ENCODE measurements at regions not wholly inside any gene's neighbourhood (a gene's known extent, or its start where the extent isn't known, plus 50 kb on each side); places are given as distances from the start of the nearest gene placed in this dataset.

DNA sequence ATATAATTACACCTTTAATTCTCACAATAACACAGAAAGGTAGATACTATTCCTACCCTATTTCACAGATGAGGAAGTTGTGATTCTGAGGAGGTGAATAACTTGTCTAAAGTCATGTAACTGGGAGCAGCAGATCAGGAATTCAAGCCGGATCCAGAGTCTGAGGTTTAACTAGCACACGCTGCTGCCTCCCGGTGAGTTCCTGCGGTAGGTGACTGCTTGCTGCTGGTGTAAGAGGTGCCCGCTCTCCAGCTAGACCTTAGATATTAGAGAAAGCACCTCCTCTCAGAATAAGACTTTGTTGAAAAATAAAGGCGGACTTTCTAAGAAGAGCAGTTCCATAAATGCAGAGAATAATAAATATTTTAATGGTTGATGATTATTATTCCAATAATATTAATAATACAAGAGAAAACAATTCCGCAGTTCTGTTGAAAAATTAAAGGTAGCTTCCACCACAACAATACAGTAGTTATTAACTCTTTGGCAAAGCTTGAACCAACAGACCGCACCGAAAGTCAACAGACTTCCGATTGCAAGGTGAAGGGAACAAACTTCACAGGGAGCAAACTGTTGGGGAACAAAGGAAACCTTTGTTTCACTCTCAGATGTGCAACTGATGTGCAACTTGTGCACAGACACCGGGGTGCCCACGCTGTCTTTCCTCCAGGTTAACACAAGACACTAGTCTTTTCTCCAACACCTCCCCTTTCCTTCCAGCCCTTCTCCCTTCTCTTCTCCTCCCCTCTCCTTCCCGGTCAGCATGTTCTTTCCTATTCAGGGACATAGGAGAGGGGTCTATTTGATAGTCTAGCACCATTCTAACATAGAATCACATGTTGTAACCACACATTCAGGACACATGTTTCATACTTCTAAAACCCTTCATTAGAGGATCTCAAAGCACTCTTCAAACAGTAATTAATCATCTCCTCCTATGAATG, 73.2 kb upstream of the EGLN3 start:
- in situ Hi-C loops (cut with HindIII; ENCODE audit: low sequenced_read_pairs): no loop called here
- no peak for DNase-seq (ENCODE audit: low spot score)

DNA sequence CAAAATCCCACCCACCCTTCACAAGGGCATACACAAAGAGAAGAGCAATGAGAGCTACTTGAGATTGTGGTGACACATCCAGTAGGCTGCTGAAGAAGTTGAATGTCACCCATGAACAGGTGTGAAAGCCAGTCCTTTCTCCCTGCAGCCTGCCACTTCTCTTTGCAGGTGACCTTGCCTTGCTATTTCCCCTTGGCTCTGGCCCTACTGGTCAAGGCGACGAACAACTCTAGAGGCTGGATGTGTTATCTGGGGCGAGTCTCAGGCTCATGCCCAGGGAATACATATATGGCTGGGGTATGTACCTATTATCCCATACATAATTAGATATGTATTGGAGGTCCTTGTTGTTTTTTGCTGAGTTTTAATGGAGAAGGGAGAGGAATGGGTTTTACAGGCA, 70.2 kb upstream of the EGLN3 start:
- in situ Hi-C loops (cut with HindIII; ENCODE audit: low sequenced_read_pairs): no loop called here
- no peak for DNase-seq (ENCODE audit: low spot score)

DNA sequence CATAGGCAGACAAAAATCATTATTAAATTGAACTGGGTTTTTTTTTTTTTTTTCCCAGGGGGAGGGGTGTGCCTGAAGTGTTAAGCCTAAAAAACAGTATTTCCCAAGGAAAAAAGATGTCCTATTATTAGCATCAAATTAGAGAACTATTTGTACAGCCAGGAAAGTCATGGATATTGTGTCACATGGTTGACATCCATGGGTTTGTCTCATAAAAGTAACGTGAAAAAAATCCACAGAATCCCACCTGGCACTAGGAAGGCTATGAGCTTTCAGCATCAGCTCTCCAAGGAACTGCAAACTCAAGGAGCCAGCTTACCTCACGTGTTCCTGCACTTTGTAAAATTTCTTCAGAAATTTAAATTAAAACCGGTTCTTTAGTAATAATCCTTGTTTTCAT, 69.1 kb upstream of the EGLN3 start:
- DNase-seq (ENCODE audit: low spot score): no peak
- in situ Hi-C loops (cut with HindIII; ENCODE audit: low sequenced_read_pairs): no loop called here

DNA sequence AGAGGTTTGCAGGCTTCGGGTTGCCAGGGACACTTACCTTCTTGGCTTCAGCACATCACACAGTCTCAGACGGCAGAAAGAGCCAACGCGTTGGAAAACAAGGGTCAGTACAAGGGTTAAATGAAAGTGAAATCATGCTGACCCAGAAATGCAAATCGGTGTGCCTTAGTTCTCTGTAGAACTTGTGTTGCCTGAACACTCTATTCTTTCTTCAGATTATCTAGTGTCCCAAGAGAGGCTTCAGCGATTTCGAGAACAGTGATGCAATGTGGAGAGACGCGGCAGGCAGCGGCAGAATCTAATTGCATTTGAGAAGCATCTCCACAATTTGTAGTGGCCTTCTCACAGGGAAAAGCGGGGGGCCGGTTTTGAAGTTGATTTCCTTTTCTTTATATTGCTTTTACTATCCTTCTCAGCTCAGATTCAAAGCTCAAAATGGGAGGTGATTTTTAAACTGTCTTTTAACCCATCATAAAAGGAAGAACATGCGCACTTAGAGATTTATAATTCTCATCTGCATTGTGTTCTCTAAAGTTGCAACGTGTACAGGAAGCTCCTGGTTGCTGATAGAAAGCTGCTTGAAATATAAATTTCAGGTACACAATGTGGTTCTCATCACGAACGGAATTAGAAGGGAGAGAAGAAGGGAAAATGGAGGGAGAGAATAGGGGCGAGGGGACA, 67.8 kb upstream of the EGLN3 start:
- DNase-seq (ENCODE audit: low spot score): no peak
- in situ Hi-C loops (cut with HindIII; ENCODE audit: low sequenced_read_pairs): no loop called here

DNA sequence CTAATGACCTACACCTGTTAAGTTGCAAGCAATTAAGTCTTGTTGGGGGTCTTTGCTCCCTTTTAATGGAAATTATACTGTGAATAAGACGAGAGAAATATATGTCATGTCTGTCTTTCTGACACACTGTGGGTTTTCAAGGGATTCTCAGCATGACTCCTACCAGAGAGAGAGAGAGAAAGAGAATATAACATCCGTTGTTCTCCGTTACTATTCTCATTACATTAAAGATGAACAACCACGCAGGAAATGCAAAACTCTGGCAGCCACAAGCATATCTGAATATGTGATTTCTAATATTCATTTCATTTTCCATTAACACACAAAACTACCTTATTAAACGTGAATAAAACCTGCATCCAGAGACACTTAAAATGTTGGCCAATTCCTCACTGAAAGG, 67.3 kb upstream of the EGLN3 start:
- in situ Hi-C loops (cut with HindIII; ENCODE audit: low sequenced_read_pairs): no loop called here
- no peak for DNase-seq (ENCODE audit: low spot score)

DNA sequence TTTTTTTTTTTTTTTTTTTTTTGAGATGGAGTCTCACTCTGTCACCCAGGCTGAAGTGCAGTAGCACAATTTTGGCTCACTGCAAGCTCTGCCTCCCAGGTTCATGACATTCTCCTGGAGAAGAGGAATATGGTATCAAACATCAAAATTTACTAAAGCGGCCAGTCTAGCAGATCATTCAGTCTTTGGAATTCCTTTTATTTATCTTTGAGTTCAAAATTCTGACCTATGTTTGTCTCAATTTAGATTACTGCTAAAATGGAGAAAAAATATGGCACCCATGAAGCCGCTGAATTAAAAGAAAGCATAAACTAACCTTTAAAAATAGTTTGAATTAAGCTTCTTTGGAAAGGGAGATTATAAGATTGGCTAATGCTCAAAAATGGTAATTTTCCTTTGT, 64.5 kb upstream of the EGLN3 start:
- DNase-seq (ENCODE audit: low spot score): no peak
- in situ Hi-C loops (cut with HindIII; ENCODE audit: low sequenced_read_pairs): no loop called here

DNA sequence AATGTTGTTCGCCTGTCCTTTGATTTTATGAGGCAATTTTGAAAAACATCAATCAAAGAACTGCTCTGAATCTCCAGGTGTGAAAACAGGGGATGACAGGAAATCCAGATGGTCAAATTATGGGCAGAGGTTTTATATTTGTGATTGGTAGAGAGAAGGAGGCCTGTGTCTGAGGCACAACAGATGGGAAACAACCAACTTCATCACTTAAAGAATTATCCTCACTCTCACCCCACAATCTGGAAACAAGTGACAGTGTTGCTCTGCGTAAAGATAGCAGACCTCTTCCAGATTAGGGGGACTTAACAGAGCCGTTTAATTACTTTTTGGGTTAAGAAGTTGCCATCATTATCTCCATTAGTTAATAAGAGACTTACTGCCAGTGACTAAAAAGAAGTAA, 64.1 kb upstream of the EGLN3 start:
- in situ Hi-C loops (cut with HindIII; ENCODE audit: low sequenced_read_pairs): no loop called here
- no peak for DNase-seq (ENCODE audit: low spot score)

DNA sequence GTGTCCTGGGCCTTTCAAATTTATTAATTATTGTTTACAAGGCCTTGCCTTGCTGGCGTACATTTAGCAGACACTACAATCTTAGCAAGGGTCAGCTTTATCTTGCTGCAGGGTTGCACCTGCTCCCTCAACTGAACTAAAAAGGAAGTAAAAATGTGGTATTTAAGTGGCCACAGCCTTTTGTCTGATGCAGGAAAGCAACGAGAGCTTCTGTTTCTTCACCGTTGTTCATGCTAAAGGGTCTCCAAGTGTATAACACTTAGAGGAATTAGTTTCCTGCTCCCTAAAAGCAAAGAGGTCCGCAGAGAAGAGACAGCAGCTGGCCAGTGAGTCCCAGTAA, 62.8 kb upstream of the EGLN3 start:
- DNase-seq (ENCODE audit: low spot score): no peak
- in situ Hi-C loops (cut with HindIII; ENCODE audit: low sequenced_read_pairs): no loop called here

DNA sequence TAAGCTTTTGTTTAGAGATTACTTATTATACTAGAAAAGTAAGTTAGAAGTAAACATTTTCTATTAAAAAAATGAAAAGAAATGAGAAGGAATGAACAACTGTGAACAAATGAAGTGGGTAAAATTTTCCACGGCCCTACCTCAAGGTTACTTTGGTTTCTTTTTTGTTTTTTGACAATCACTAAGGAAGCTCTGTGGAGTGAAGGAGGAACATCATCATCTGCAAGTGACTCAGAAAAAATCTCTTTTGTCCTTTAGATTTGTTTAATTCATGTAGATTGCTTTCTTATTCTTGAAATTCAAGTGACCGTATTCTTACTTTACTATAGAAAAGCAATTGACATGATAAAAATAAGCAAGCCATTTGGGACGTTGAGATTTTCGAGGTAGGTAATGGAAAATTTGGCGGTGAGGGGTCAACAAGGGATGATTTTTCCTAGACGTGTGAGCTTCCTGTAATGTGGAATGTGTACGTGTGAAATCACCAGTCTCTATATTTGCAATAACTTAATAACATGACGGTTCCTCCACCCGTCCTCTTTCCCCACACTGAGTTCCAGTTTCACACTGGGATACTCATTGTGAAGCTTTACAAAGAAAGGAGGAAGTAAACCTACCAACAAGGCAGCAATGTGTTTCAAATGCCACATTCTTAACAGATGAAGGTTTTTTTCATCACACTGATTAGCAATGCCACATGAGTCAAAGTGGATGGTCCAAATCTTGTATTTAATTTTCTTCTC, 62.3 kb upstream of the EGLN3 start:
- DNase-seq (ENCODE audit: low spot score): no peak
- in situ Hi-C loops (cut with HindIII; ENCODE audit: low sequenced_read_pairs): no loop called here

DNA sequence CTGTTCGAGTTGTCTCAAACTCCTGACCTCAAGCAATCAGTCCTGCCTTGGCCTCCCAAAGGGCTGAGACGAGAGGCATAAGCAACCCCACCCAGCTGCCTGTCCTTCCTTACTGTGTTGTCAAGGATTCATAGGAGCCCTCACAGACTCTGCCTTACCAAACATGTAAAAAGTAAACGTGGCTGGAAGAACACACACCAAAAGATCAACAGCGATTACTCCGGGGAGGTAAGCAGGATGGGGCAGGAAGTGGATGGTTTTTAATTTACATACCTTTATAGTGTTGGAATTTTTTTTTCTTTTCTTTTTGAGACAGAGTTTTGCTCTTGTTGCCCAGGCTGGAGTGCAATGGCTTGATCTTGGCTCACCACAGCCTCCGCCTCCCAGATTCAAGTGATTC, 61.5 kb upstream of the EGLN3 start:
- in situ Hi-C loops (cut with HindIII; ENCODE audit: low sequenced_read_pairs): no loop called here

DNA sequence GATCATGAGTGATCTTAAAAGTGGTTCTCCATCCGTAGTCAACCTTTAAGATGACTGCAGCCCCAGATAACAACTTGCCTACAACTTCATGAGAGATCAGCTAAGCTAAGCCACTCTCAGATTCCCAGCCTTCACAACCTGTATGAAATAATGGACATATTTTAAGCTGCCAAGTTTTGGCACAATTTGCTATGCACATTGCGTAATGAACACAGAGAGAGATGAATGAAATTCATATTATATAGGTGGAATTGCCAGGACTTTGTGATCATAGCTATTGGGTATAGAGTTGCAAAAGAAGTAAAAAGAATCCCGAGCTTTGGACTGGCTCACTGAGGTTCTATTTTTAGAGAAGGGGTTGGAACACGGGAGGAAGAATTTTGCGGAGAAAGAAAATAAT, 59.1 kb upstream of the EGLN3 start:
- in situ Hi-C loops (cut with HindIII; ENCODE audit: low sequenced_read_pairs): no loop called here

More for the DNA sequence above, 61.5 kb upstream of the EGLN3 start:
- DNase-seq (ENCODE audit: low spot score): no peak

DNA sequence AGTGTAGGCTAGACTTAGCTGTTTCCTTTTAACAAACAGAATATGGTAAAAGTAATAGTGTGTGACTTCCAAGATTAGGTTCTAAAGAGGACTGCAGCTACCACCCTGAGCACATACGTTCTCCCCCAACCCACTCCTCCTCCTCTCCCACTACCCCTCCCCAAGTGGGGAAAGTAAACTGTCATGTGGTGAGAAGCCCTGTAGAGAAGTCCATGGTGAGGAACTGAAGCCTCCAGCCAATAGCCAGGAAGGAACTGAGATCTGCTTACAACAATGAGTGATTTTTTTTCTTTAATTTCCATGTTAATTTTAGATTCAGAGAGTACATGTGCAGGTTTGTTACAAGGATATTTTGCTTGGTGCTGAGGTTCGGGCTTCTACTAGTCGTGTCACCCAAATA, 57.0 kb upstream of the EGLN3 start:
- no peak for DNase-seq (ENCODE audit: low spot score)
- in situ Hi-C loops (cut with HindIII; ENCODE audit: low sequenced_read_pairs): no loop called here

More for the DNA sequence above, 59.1 kb upstream of the EGLN3 start:
- no peak for DNase-seq (ENCODE audit: low spot score)

DNA sequence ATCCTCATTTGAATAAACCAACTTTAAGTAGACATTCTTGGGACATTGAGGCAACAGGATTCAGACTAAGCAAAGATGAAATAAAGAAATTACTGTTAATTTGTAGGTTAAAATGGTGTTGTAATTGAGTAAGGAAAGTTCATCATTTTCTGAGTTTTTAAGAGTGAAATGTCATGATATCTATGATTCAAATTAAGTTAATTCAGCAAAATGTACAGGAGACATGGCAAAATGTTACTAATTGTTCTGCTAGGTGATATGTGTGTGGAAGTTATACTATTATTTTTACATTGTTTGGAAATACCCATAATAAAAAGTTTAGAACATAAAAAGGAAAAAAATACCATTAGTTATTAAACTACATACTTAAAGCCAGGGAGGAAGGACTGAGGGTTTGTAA, 55.0 kb upstream of the EGLN3 start:
- in situ Hi-C loops (cut with HindIII; ENCODE audit: low sequenced_read_pairs): no loop called here
- no peak for DNase-seq (ENCODE audit: low spot score)

DNA sequence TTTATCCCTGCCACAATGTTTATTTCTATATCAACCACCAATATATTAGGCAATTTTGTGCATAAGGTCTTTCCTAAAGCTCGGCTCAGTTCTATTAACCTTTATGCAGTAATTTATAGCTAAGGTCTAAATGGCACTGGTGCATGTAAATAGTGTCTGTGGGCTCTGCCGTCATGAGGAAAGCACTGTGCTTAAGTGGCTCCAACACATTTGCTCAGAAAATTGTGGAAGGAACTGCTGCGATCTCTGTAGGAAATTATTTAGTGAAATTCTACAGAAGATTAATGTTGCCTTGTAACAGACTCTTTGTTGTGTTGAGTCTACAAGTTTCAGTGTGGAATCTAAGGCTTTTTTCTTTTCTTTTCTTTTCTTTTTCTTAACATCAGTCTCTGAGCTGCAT, 54.0 kb upstream of the EGLN3 start:
- DNase-seq (ENCODE audit: low spot score): no peak
- in situ Hi-C loops (cut with HindIII; ENCODE audit: low sequenced_read_pairs): no loop called here

DNA sequence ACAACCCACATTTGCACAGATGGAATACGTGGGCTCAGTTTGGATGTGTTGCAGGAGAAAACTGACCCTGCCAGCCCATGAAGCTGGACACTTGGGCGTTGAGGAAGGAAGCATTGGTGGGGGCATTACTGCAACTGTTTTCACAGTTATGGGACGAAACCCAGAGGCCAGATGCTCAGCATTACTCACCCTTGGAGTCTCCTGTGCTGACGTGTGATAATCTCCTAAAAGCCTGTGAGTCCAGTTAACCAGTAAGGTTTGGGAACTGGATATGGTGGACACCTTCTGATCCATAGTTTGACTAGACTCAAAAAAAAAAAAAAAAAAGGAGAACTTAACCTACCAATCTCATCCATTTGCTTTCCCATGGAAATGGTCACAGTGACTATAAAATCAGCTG, 52.8 kb upstream of the EGLN3 start:
- in situ Hi-C loops (cut with HindIII; ENCODE audit: low sequenced_read_pairs): no loop called here
- DNase-seq (ENCODE audit: low spot score): no peak

DNA sequence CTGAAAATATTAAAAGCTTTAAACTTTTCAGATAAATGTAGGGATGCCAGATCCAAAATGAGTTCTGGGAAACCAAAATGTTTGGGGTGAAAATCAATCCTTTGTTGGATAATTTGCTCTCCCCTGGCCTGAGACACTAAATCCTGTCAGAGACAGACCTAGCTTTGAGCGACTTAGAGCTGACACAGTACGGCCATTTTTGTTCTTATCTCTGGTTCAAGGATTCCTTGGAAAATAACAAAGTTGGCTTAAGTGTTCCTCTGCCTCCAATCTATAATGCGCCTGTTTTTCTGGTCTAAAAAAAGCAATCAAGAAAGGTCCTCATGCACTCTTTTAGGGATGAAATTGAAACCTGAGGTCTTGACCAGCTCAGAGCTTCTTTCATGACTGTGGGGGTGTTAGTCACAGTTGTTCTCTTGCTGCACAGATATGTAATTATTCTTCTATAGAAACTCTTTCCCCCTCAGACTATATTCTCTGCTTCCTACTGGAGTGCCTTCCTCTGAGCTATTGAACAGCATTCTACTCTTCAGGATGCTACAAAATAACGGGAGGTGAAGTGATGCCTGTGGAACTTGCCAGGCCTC, 52.3 kb upstream of the EGLN3 start:
- in situ Hi-C loops (cut with HindIII; ENCODE audit: low sequenced_read_pairs): no loop called here
- no peak for DNase-seq (ENCODE audit: low spot score)
